ENCODE measurements at regions not wholly inside any gene's neighbourhood (a gene's known extent, or its start where the extent isn't known, plus 50 kb on each side); places are given as distances from the start of the nearest gene placed in this dataset.

DNA sequence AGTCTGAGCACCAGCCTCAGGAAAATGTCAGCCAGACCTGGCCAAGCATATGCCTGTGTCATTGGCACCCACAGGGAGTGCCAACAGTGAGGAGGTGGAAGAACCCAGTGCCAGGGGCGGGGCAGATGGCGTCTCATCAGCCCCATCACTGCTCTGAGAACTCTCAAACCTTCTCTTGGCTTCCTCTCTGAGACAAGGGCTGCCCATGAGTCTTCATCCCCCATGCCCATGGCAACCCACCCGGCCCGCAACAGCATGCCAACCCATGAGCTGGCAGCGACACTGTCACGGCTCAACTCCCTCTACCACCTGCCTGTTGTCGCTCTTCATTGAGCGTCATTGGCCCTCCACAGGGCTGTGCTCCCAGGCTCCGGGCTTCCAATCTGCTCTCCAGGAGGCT, 340.5 kb downstream of the BUD13 start:
- TF ChIP-seq, protein P1, sequence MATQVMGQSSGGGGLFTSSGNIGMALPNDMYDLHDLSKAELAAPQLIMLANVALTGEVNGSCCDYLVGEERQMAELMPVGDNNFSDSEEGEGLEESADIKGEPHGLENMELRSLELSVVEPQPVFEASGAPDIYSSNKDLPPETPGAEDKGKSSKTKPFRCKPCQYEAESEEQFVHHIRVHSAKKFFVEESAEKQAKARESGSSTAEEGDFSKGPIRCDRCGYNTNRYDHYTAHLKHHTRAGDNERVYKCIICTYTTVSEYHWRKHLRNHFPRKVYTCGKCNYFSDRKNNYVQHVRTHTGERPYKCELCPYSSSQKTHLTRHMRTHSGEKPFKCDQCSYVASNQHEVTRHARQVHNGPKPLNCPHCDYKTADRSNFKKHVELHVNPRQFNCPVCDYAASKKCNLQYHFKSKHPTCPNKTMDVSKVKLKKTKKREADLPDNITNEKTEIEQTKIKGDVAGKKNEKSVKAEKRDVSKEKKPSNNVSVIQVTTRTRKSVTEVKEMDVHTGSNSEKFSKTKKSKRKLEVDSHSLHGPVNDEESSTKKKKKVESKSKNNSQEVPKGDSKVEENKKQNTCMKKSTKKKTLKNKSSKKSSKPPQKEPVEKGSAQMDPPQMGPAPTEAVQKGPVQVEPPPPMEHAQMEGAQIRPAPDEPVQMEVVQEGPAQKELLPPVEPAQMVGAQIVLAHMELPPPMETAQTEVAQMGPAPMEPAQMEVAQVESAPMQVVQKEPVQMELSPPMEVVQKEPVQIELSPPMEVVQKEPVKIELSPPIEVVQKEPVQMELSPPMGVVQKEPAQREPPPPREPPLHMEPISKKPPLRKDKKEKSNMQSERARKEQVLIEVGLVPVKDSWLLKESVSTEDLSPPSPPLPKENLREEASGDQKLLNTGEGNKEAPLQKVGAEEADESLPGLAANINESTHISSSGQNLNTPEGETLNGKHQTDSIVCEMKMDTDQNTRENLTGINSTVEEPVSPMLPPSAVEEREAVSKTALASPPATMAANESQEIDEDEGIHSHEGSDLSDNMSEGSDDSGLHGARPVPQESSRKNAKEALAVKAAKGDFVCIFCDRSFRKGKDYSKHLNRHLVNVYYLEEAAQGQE (IDR thresholded peaks at IDR 0.05; ENCODE audit: unreplicated experiment) = no peak
- TF ChIP-seq CTCF (conservative IDR thresholded peaks at IDR 0.05; ENCODE audit: low read depth in 2 of 2) = no peak
- no peak for TF ChIP-seq POLR2AphosphoS5 (IDR thresholded peaks at IDR 0.05; ENCODE audit: low read depth)
- TF ChIP-seq EZH2 (IDR thresholded peaks at IDR 0.05; ENCODE audit: low read depth, unreplicated experiment) = no peak
